HEK293 (cell line): ENCODE measurements at regions not wholly inside any gene's neighbourhood (a gene's known extent, or its start where the extent isn't known, plus 50 kb on each side); places are given as distances from the start of the nearest gene placed in this dataset.

Experiments used
- CTCF ChIA-PET: fragments of 350-600 bp; formaldehyde crosslinking; extraction: SDS; loops from one replicate; lab custom pipeline; 2021; ENCODE audit warnings: antibody characterized with exemption; lab: Yijun Ruan, JAX
- POLR2A ChIA-PET: fragments of 300-600 bp; formaldehyde crosslinking; extraction: SDS; loops from one replicate; lab custom pipeline; 2020; ENCODE audit warnings: antibody characterized with exemption, inconsistent platforms; lab: Yijun Ruan, JAX
- H3K27ac ChIP-seq: fragments of 200-500 bp; sonication (Bioruptor generic); 2 replicates; pipeline ENCODE4 v1.5.1; 2014; ENCODE audit warnings: low read depth, low read length, control low read depth, inconsistent platforms; ENCODE audit errors: extremely low read depth
- H3K36me3 ChIP-seq, 2 experiments: fragments of 200-500 bp in 1 of 2; sonication (Bioruptor generic) in 1 of 2; 1 replicate in 1 of 2; 2 replicates in 1 of 2; pipeline ENCODE4 v1.5.1; 2014 to 2017; ENCODE audit warnings: inconsistent platforms in 2 of 2, low read length in 2 of 2; ENCODE audit not compliant: control insufficient read depth in 2 of 2, insufficient read depth in 1 of 2
- H3K4me1 ChIP-seq: fragments of 200-500 bp; sonication (Bioruptor generic); 2 replicates; pipeline ENCODE4 v1.5.1; 2014; ENCODE audit warnings: mild to moderate bottlenecking, low read length, inconsistent platforms; ENCODE audit not compliant: control insufficient read depth, insufficient read depth
- H3K4me3 ChIP-seq: 2 replicates; pipeline ENCODE4 v1.5.1; 2011; ENCODE audit warnings: low read depth, mild to moderate bottlenecking, control low read depth, low read length, moderate library complexity
- H3K9me3 ChIP-seq: fragments of 200-500 bp; sonication (Bioruptor generic); 2 replicates; pipeline ENCODE4 v1.5.1; 2014; ENCODE audit warnings: low read depth, low read length, inconsistent platforms; ENCODE audit not compliant: control insufficient read depth, insufficient read depth
- GLIS1 ChIP-seq: fragments of 450-650 bp; formaldehyde crosslinking; IDR thresholded peaks from 2 replicates; pipeline ENCODE4 v1.5.1; 2016; ENCODE audit warnings: missing biosample characterization, missing genetic modification characterization
- TCF7L2 ChIP-seq: IDR thresholded peaks from 2 replicates; pipeline ENCODE4 v1.6.1; 2011; ENCODE audit warnings: low read depth, mild to moderate bottlenecking, inconsistent platforms, low read length, moderate library complexity, borderline replicate concordance
- WT1 ChIP-seq: fragments of 450-650 bp; formaldehyde crosslinking; IDR thresholded peaks from 2 replicates; pipeline ENCODE4 v1.5.1; 2016; ENCODE audit warnings: missing biosample characterization, missing genetic modification characterization
- ZBTB20 ChIP-seq: fragments of 450-650 bp; formaldehyde crosslinking; IDR thresholded peaks from 2 replicates; pipeline ENCODE4 v1.5.1; 2016; ENCODE audit warnings: missing biosample characterization, missing genetic modification characterization
- ZBTB7A ChIP-seq: fragments of 450-650 bp; formaldehyde crosslinking; IDR thresholded peaks from 2 replicates; pipeline ENCODE4 v1.5.1; 2016; ENCODE audit warnings: low read depth, missing biosample characterization, missing genetic modification characterization
- ZNF10 ChIP-seq: fragments of 450-650 bp; formaldehyde crosslinking; IDR thresholded peaks from 2 replicates; pipeline ENCODE4 v1.5.1; 2017; ENCODE audit warnings: missing biosample characterization, missing genetic modification characterization
- ZNF138 ChIP-seq: fragments of 450-650 bp; formaldehyde crosslinking; IDR thresholded peaks from 2 replicates; pipeline ENCODE4 v1.5.1; 2016; ENCODE audit warnings: missing biosample characterization, missing genetic modification characterization, borderline replicate concordance
- ZNF26 ChIP-seq: fragments of 450-650 bp; formaldehyde crosslinking; IDR thresholded peaks from 2 replicates; pipeline ENCODE4 v1.5.1; 2016; ENCODE audit warnings: missing biosample characterization, missing genetic modification characterization
- ZNF341 ChIP-seq: fragments of 450-650 bp; formaldehyde crosslinking; IDR thresholded peaks from 2 replicates; pipeline ENCODE4; 2016; ENCODE audit warnings: low read depth, missing biosample characterization, missing genetic modification characterization
- ZNF391 ChIP-seq: fragments of 450-650 bp; formaldehyde crosslinking; IDR thresholded peaks from 2 replicates; pipeline ENCODE4 v1.5.1; 2016; ENCODE audit warnings: low read depth, missing biosample characterization, missing genetic modification characterization, borderline replicate concordance
- ZNF398 ChIP-seq: fragments of 450-650 bp; formaldehyde crosslinking; IDR thresholded peaks from 2 replicates; pipeline ENCODE4 v1.5.1; 2017; ENCODE audit warnings: missing biosample characterization, missing genetic modification characterization
- ZNF416 ChIP-seq: fragments of 450-650 bp; formaldehyde crosslinking; IDR thresholded peaks from 2 replicates; pipeline ENCODE4 v1.5.1; 2016; ENCODE audit warnings: missing biosample characterization, missing genetic modification characterization
- ZNF510 ChIP-seq: fragments of 450-650 bp; formaldehyde crosslinking; IDR thresholded peaks from 2 replicates; pipeline ENCODE4 v1.5.1; 2018; ENCODE audit warnings: mild to moderate bottlenecking, missing genetic modification characterization, missing biosample characterization; ENCODE audit not compliant: insufficient replicate concordance
- ZNF529 ChIP-seq: fragments of 450-650 bp; formaldehyde crosslinking; IDR thresholded peaks from 2 replicates; pipeline ENCODE4 v1.5.1; 2017; ENCODE audit warnings: missing genetic modification characterization, missing biosample characterization; ENCODE audit not compliant: insufficient replicate concordance
- ZNF600 ChIP-seq: fragments of 450-650 bp; formaldehyde crosslinking; IDR thresholded peaks from 2 replicates; pipeline ENCODE4 v1.5.1; 2016; ENCODE audit warnings: missing biosample characterization, missing genetic modification characterization
- ZNF692 ChIP-seq: fragments of 450-650 bp; formaldehyde crosslinking; IDR thresholded peaks from 2 replicates; pipeline ENCODE4 v1.5.1; 2016; ENCODE audit warnings: missing biosample characterization, missing genetic modification characterization
- ZNF707 ChIP-seq: fragments of 450-650 bp; formaldehyde crosslinking; IDR thresholded peaks from 2 replicates; pipeline ENCODE4 v1.5.1; 2016; ENCODE audit warnings: missing biosample characterization, missing genetic modification characterization
- ZSCAN16 ChIP-seq: fragments of 450-650 bp; formaldehyde crosslinking; IDR thresholded peaks from 2 replicates; pipeline ENCODE4 v1.5.1; 2016; ENCODE audit warnings: missing biosample characterization, missing genetic modification characterization

GRCh38 chr4:3655963-3656362 is 110.2 kb upstream of the ADRA2C start:
- Histone ChIP-seq H3K27ac (no peak overlapping the region), H3K36me3 (no peaks in the 10 kb centered on the region), H3K9me3 (no peaks in the 10 kb centered on the region)
- ChIA-PET CTCF (no interaction called here), POLR2A (no interaction called here)
- TF ChIP-seq ZSCAN16 (tag by site-specific recombination) (no peak), ZNF600 (no peak), ZNF391 (tag by site-specific recombination) (no peak), ZBTB7A (tag by site-specific recombination) (no peak), ZNF707 (tag by site-specific recombination) (no peak), TCF7L2 (no peak), ZNF510 (tag by site-specific recombination) (no peak), ZNF416 (no peak), ZNF692 (no peak), ZNF138 (no peak), ZNF398 (no peak), ZBTB20 (tag by site-specific recombination) (no peak)
- TF ChIP-seq, all 188 proteins: peak for 0
- Histone ChIP-seq H3K4me1 (no peaks in the 10 kb centered on the region), H3K4me3 (no peak overlapping the region)

GRCh38 chr4:3655485-3655884 is 110.7 kb upstream of the ADRA2C start:
- no peak overlapping the region for H3K27ac ChIP-seq
- ChIA-PET POLR2A (no interaction called here), CTCF (no interaction called here)
- no peaks in the 10 kb centered on the region for H3K4me1 ChIP-seq
- TF ChIP-seq GLIS1 (tag by site-specific recombination) = peak; percentile 67
- TF ChIP-seq ZNF341 = peak; percentile 78
- TF ChIP-seq WT1 (tag by site-specific recombination) = peak; percentile 55; the same call in 1 of the 2 replicates
- TF ChIP-seq ZNF529 (tag by site-specific recombination) = no peak
- H3K36me3 ChIP-seq = no peaks in the 10 kb centered on the region
- H3K9me3 ChIP-seq = no peaks in the 10 kb centered on the region
- H3K4me3 ChIP-seq = no peak overlapping the region

- Histone ChIP-seq H3K36me3 (no peaks in the 10 kb centered on the region), H3K27ac (no peak overlapping the region), H3K9me3 (no peaks in the 10 kb centered on the region), H3K4me3 (no peak overlapping the region), H3K4me1 (no peaks in the 10 kb centered on the region)
- POLR2A ChIA-PET = no interaction called here
- TF ChIP-seq ZNF10 (no peak), ZNF26 (tag by site-specific recombination) (no peak)
- CTCF ChIA-PET = no interaction called here
Measured at GRCh38 chr4:3654036-3654807, 112.0 kb upstream of the ADRA2C start.
